ES-I3 (cell line): ENCODE measurements at regions not wholly inside any gene's neighbourhood (a gene's known extent, or its start where the extent isn't known, plus 50 kb on each side); places are given as distances from the start of the nearest gene placed in this dataset.

Experiments
- H3K36me3 ChIP-seq: 2 replicates; pipeline ENCODE4 v1.6.1; 2013; ENCODE audit warnings: mild to moderate bottlenecking, low read length, control low read depth, moderate library complexity; ENCODE audit not compliant: insufficient read depth
- H3K4me1 ChIP-seq: 2 replicates; pipeline ENCODE4 v1.6.1; 2013; ENCODE audit warnings: mild to moderate bottlenecking, control low read depth, low read length; ENCODE audit not compliant: insufficient read depth
- H3K9ac ChIP-seq: 2 replicates; pipeline ENCODE4 v1.6.1; 2013; ENCODE audit warnings: low read depth, mild to moderate bottlenecking, low read length, moderate library complexity
- H3K9me3 ChIP-seq: 2 replicates; pipeline ENCODE4 v1.6.1; 2013; ENCODE audit warnings: mild to moderate bottlenecking, low read length, moderate library complexity; ENCODE audit not compliant: control insufficient read depth, insufficient read depth

DNA sequence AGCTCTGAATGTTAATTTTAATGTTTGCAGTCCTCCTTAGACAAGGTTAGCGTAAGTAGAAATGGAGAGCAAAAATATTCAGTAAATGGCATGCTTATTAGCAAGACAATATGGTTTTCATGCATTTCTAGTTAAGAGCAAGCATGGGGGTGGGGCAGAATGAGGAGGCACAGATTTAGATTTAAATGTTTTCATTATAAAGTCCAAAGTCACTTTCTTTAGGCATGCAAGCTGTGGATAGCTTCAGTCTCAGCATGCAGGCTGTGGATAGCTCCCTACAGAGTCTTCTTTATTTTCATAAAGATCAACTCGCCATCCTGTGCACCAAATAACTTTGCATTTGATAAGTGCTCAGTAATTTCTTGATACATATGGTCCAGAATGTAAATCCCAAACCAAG lies 1294.5 kb upstream of the ADGRL2 start:
- H3K9me3 ChIP-seq: no peaks in the 10 kb centered on the region
- H3K4me1 ChIP-seq: peaks cover 3% of the 10 kb centered on the region; the same call in 1 of the 2 replicates
- no peak overlapping the region for H3K9ac ChIP-seq
- H3K36me3 ChIP-seq: no peaks in the 10 kb centered on the region

DNA sequence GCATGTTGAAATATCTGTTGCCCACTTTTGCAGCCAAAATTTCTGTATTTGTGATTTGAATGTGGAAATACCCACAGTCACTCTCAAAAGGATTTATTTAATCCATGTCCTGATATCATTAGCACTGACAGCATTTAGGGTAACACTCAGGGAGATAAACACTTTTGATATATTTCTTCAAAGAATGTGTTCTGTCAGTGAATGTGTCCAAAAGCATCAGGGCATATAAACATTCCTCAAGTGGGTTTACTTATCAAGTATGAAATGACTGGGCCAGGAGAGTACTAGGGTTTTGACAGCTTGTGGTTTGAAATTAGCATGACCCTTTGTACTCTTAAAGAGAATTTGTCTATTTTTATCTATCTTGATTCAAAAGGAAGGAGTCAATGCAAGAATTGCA lies 1302.1 kb upstream of the ADGRL2 start:
- no peak overlapping the region for H3K9ac ChIP-seq
- no peaks in the 10 kb centered on the region for H3K36me3 ChIP-seq
- H3K9me3 ChIP-seq: no peaks in the 10 kb centered on the region
- no peaks in the 10 kb centered on the region for H3K4me1 ChIP-seq

DNA sequence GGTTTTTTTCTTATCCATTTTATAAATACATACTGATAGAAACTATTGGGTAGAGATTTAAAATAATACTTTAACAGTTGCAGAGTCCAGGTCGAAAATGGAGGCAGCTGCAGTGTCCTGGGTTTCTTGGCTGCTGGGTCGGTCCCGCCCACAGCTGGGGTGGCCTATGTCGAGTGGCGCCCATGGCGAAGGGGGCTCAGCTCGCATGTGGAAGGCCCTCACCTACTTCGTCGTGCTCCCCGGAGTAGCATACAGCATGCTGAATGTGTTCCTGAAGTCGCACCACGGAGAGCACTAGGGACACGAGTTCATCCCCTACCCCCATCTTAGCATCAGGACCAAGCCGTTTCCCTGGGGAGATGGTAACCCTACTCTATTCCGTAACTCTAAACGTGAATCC lies 1304.9 kb upstream of the ADGRL2 start:
- H3K36me3 ChIP-seq: no peaks in the 10 kb centered on the region
- H3K9ac ChIP-seq: no peak overlapping the region
- no peaks in the 10 kb centered on the region for H3K9me3 ChIP-seq
- no peaks in the 10 kb centered on the region for H3K4me1 ChIP-seq

DNA sequence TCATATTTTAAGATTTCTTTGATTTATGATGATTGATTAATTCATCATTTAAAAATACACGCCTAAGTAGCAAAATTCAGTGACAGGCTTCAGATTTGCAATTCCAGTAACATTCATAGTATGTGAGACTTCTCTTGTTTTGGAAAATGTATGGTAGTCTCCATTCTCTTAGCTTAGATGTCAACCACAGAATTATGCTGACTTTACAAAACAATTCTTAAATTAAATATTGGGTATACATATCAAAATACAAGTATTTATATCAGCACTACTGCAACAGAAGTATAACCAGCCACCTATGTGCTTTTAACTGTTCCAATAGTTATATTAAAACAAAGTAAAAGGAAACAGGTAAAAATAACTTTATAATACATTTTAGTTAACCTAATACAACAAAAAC lies 1328.6 kb upstream of the ADGRL2 start:
- H3K4me1 ChIP-seq: no peaks in the 10 kb centered on the region
- no peak overlapping the region for H3K9ac ChIP-seq
- no peaks in the 10 kb centered on the region for H3K36me3 ChIP-seq
- no peaks in the 10 kb centered on the region for H3K9me3 ChIP-seq

DNA sequence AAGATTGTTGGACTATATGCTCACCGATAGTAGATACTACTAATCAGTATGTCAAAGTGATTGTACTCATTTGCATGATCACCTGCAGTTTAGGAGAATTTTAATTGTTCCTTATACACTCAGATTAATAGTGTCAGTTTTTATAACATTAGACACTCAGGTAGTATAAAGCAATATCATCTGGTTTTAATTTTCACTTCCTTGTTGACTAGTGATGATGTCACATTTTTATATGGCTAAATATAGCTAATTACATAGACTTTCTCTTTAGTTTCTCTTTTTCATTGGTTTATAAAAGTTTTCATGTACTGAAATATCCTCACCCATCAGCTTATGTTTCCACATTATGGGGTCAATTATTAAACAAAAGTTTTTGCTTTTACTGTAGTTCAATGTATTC lies 1332.4 kb upstream of the ADGRL2 start:
- Histone ChIP-seq H3K4me1 (no peaks in the 10 kb centered on the region), H3K36me3 (no peaks in the 10 kb centered on the region), H3K9me3 (no peaks in the 10 kb centered on the region)

DNA sequence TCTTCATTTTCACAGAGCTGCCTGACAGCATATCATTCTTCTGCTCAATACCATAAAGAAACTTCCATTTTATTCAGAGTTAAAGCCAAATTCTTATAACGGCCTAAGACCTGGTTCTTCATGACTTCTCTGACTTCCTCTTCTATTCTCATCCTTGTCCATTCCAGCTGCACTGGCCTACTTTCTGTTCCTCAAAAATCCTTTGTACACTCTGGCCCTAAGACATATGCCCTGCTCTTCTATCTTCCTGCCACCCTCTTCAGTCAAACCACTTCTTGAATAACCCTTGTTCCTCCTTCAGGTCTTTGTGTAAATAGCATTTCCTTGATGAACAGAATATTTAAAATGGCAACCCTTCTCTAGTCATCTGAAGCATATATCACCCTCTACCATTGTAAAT lies 1338.7 kb upstream of the ADGRL2 start:
- Histone ChIP-seq H3K36me3 (no peaks in the 10 kb centered on the region), H3K9me3 (no peaks in the 10 kb centered on the region), H3K4me1 (no peaks in the 10 kb centered on the region; the same call in 1 of the 2 replicates), H3K9ac (no peak overlapping the region)

More for the DNA sequence above, 1332.4 kb upstream of the ADGRL2 start:
- H3K9ac ChIP-seq: no peak overlapping the region

DNA sequence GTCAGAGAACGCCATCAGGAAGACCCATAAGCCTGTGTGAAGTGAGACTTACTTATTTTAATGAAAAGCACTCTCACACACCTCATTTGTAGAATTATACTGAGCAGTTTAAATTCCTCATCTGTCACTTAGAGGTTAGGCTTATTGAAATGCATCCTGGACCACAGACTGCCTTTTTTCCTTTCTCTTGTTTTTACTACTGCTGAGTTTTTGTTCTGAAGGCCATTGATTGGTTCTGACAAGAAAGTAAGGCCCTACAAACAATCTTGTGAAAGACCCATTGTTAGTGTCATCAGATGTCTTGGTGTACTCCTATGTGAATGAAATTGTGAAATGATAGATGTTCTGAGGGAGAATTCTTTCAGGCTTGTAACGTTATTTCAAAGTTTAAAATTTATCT lies 1343.3 kb upstream of the ADGRL2 start:
- no peaks in the 10 kb centered on the region for H3K36me3 ChIP-seq
- H3K9ac ChIP-seq: no peak overlapping the region
- no peaks in the 10 kb centered on the region for H3K9me3 ChIP-seq
- H3K4me1 ChIP-seq: no peaks in the 10 kb centered on the region; the same call in 1 of the 2 replicates

DNA sequence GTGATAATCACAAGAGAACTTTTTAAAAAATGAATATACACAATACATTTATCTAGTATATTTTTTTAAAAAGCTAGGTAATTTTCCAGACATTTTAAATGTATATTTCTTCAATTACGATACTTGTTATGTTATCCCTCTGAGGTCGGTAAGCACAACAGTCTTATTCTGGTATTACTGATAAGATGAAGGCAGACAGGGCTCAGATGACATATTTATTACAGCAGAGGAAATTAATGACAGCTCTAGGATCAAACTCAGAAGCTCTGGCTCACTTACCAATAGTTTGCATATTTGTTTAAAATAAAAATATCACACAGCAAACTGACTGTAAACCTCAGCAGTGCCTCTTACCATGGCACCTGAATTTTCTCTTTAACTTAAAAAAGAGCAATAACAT lies 1347.0 kb upstream of the ADGRL2 start:
- no peaks in the 10 kb centered on the region; the same call in 1 of the 2 replicates for H3K4me1 ChIP-seq
- H3K9ac ChIP-seq: no peak overlapping the region
- no peaks in the 10 kb centered on the region for H3K36me3 ChIP-seq
- H3K9me3 ChIP-seq: no peaks in the 10 kb centered on the region

DNA sequence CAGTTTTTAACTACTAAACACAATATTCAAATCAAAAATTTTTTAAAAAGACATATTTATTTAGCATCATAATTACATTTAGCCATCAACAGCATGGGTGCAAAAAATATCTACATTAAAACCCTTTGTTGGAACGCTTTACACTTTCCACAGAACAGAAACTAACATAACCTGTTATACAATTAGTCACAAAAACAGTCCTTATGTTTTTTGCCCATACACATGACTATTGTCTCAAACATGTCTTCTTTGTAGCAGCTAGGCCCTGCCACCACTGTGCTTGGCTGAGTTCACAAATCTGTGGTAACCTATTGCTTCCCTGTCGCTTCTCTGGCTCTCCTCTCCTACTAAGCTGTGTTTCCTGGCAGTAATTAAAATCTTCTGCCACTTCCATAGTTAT lies 1350.0 kb upstream of the ADGRL2 start:
- Histone ChIP-seq H3K4me1 (no peaks in the 10 kb centered on the region), H3K9me3 (no peaks in the 10 kb centered on the region), H3K36me3 (no peaks in the 10 kb centered on the region), H3K9ac (no peak overlapping the region)

DNA sequence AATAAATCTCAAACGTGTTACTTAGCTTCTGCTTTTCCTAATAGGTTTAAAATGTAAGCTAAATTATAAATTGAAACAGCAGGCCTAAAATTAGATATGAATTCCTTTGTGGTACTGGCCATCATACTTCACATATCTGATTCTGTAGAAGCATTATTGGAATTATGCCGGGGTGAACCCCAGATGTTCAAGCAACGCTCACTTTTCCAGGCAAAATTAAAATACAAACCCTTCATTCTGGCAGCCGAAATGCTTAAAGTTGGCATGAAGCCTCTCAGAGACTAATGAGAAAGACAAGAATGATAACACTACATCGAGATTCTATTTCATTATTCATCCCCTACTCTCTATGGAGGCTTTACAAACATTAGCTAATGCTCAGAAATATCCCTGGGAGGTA lies 1352.7 kb upstream of the ADGRL2 start:
- Histone ChIP-seq H3K36me3 (no peaks in the 10 kb centered on the region), H3K4me1 (no peaks in the 10 kb centered on the region), H3K9me3 (no peaks in the 10 kb centered on the region), H3K9ac (no peak overlapping the region)

DNA sequence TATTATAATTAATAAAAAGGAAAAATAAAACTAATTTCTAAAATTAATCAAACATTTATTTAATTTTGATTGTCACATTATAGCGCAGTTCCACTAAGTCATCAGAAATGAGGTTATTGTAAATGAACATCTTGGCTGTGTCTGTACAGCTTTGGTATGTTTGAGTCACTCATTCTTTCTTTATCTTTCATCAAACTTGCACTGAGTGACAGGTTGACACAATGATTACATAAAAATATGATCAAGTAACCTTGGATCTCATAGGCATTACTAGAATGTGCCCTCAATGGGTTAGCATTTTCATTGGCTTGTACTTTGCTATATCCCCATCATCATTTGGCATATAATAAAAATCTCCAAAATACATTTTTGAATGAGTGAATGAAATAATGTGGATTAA lies 1353.2 kb upstream of the ADGRL2 start:
- Histone ChIP-seq H3K9me3 (no peaks in the 10 kb centered on the region), H3K36me3 (no peaks in the 10 kb centered on the region), H3K4me1 (no peaks in the 10 kb centered on the region), H3K9ac (no peak overlapping the region)

DNA sequence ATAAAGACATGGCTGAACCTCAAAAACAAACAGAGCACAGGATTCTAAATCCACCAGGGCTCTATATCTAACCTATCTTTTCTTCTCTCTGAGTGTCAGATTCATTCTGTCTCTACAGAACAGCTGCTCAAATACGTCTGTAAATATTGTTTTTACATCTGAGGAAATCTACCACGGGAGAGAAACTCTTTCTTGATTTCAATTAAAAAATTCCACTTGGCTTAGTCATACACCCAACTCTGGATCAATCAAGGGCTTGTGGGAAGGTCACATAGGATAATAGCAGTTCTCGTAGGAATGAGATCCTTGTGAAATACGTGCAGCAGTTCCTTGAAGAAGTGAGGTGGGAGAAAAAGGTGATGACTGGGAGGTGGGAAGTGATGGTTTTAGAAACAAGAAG lies 1355.7 kb upstream of the ADGRL2 start:
- Histone ChIP-seq H3K4me1 (no peaks in the 10 kb centered on the region; the same call in 1 of the 2 replicates), H3K36me3 (no peaks in the 10 kb centered on the region), H3K9ac (no peak overlapping the region), H3K9me3 (no peaks in the 10 kb centered on the region)

DNA sequence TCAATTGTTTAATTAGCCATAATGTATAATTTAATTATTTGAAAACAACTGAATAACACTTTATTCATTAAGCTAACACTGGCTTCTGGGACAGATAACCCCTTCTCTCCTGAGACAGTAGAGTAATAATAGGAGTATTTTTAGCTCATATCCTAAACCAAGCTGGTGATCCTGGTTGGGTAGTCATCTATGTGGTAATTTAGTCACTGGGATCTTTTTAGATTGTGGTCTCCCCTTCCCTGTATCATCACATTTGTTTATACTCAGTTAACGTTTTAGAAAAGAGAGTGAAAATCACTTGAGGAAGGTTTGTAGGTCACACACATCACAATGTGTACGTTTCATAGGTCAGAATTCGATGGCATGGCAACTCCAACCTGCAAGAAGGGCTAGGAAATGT lies 1356.6 kb upstream of the ADGRL2 start:
- no peaks in the 10 kb centered on the region for H3K36me3 ChIP-seq
- no peaks in the 10 kb centered on the region; the same call in 1 of the 2 replicates for H3K4me1 ChIP-seq
- H3K9me3 ChIP-seq: no peaks in the 10 kb centered on the region
- no peak overlapping the region for H3K9ac ChIP-seq

DNA sequence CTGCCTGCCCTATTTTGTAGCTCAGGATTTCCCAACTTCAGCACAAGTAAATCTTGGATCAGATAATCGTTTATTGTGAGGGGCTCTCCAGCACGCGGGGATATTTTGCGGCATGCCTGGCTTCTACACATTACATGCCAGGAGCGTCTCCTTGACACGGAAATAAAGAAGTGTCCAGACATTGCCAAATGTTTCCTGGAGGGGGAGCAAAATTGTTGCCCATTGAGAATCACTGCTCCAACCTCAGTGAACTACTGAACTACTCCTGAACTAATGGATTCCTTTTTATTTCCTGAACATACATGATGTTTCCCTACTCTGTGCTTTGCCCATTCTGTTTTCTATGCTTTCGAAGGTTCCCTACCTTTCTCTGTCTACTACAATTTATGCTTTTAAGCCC lies 1359.1 kb upstream of the ADGRL2 start:
- H3K9ac ChIP-seq: no peak overlapping the region
- H3K9me3 ChIP-seq: no peaks in the 10 kb centered on the region
- H3K36me3 ChIP-seq: no peaks in the 10 kb centered on the region
- H3K4me1 ChIP-seq: no peaks in the 10 kb centered on the region; the same call in 1 of the 2 replicates

DNA sequence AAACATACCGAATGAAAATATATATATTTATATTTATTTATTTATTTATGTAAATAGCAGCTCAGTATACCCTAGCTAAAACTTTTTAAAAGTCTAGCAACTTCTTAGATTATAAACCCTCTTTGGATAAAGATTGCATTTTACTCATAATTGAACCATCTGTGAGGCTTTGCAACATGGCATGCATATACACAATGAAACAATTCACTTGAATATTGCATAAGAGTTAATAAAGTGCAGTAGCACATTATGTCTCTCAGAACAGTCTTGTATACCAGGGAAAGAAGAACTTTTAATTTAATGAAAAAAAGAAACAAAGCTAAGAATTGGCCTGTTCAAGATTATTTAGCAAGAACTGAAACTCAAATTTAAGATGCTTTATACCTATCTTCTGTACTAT lies 1363.9 kb upstream of the ADGRL2 start:
- H3K9me3 ChIP-seq: no peaks in the 10 kb centered on the region
- H3K9ac ChIP-seq: no peak overlapping the region
- no peaks in the 10 kb centered on the region; the same call in 1 of the 2 replicates for H3K4me1 ChIP-seq
- H3K36me3 ChIP-seq: no peaks in the 10 kb centered on the region

DNA sequence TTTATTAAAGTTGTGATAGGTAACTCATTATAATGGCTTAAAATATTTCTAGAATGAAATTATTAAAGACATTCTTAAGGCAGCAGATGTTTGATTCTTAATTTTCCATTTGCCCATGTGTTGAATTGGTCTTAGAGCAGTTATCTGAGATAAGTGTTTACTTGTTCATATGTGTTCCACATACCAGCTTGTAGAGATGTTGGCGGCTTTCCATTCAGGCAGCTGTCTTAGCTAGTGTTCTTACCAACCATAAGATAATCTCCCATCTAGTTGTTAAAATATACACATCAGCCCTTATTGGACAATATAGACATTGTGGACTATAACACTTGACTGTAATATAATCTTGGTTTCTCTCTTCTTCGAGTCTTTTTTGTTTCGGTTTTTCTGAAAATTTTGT lies 1372.9 kb upstream of the ADGRL2 start:
- H3K36me3 ChIP-seq: no peaks in the 10 kb centered on the region
- no peaks in the 10 kb centered on the region for H3K9me3 ChIP-seq
- no peak overlapping the region for H3K9ac ChIP-seq
- no peaks in the 10 kb centered on the region for H3K4me1 ChIP-seq
